T-helper 1 cell treated with Interleukin-12 subunit alpha and Interleukin-12 subunit beta and Interleukin-4 antibody, amounts not matched to agents 30 μg/mL and 1 μg/mL, for 36 hours (primary cell): ENCODE measurements at regions not wholly inside any gene's neighbourhood (a gene's known extent, or its start where the extent isn't known, plus 50 kb on each side); places are given as distances from the start of the nearest gene placed in this dataset.

Source experiments
- H3K27ac Mint-ChIP-seq: one replicate; pipeline ENCODE4 v1.8.0; 2021; ENCODE audit warnings: mild to moderate bottlenecking, mixed read lengths
- H3K27me3 Mint-ChIP-seq: one replicate; pipeline ENCODE4 v1.8.0; 2021; ENCODE audit warnings: low read depth, mixed read lengths
- H3K36me3 Mint-ChIP-seq: one replicate; pipeline ENCODE4 v1.8.0; 2021; ENCODE audit warnings: low read depth, mixed read lengths
- H3K4me1 Mint-ChIP-seq: one replicate; pipeline ENCODE4 v1.8.0; 2021; ENCODE audit warnings: low read depth, mixed read lengths
- H3K4me3 Mint-ChIP-seq: one replicate; pipeline ENCODE4 v1.8.0; 2021; ENCODE audit warnings: mild to moderate bottlenecking, moderate library complexity, mixed read lengths
- H3K9me3 Mint-ChIP-seq: one replicate; pipeline ENCODE4 v1.8.0; 2021; ENCODE audit warnings: mixed read lengths

- Mint-ChIP-seq H3K27ac (no peak overlapping the region), H3K36me3 (no peaks in the 10 kb centered on the region), H3K4me1 (no peaks in the 10 kb centered on the region), H3K9me3 (no peaks in the 10 kb centered on the region), H3K4me3 (no peak overlapping the region), H3K27me3 (peaks cover 3% of the 10 kb centered on the region)
Observed at GRCh38 chr2:30396436-30397232, 50.4 kb upstream of the LCLAT1 start.
